ENCODE measurements at regions not wholly inside any gene's neighbourhood (a gene's known extent, or its start where the extent isn't known, plus 50 kb on each side); places are given as distances from the start of the nearest gene placed in this dataset.

GRCh38 chr11:127182586-127183203 lies 182.1 kb upstream of the KIRREL3 start:
- DNase-seq (ENCODE audit: low spot score), result no peak

DNA sequence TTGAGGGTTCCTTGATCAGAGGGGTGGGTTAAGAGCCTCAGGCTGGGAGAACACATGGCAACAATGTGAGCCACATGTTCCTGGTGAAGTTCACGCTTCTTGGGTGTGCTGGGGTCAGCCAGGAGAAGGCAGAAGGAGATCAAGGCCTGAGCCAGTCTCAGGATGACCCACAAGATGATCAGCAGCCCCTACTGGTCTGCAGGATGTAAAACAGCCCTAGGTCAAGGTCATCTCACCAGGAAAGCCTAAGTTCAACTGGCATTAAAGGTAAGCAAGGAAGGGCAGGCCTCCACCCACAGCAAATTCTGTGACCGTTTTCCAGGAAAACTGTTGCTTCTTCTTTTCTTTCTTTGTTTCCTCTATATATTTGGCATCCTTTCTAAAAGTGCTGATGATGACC lies 156.7 kb upstream of the KIRREL3 start:
- DNase-seq (ENCODE audit: low spot score), result no peak

- DNase-seq (ENCODE audit: low spot score), result no peak
Measured at GRCh38 chr11:127149410-127149809, 148.8 kb upstream of the KIRREL3 start.

DNA sequence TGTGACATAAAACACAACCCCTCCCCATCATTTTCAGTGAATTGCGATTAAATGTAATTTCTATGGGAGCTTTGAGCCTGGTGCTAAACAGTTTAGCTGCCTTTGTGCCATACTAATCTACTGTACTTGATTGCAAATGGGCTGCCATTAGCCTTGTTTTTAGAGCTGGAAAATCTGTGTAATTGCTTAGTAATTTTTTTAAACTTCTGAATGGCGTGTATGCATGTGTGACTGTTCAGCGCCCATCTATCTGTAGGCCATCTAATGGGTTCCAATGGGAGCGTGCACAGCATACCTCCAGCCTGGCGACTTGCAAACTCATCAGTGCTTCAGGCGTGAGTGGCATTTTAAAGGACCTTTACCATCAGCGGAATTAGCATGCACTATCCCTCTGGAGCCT lies 142.7 kb upstream of the KIRREL3 start:
- DNase-seq (ENCODE audit: low spot score), result no peak

DNA sequence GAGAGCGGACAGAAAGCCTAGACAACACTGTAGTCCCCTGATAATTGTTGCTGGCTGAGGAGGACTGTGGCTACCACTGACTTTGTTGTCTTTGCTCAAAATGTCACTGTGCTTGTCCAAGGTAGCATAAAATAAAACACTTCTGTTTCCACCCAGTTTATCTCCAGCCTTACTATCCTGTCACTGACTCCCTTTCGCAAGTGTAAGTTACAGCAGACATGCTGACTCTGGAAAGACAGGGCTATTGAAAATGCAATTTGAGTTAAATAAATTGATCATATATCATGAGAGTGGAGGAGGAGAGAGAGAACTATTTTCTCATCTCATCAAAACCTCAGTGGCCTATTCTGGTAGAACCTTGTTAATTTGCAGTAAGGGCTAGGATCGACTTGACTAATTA lies 138.0 kb upstream of the KIRREL3 start:
- no peak for DNase-seq (ENCODE audit: low spot score)

GRCh38 chr11:127137771-127138280 lies 137.3 kb upstream of the KIRREL3 start:
- DNase-seq (ENCODE audit: low spot score), result no peak

- DNase-seq (ENCODE audit: low spot score), result no peak
Measured at GRCh38 chr11:127136438-127136837, 135.9 kb upstream of the KIRREL3 start.

DNA sequence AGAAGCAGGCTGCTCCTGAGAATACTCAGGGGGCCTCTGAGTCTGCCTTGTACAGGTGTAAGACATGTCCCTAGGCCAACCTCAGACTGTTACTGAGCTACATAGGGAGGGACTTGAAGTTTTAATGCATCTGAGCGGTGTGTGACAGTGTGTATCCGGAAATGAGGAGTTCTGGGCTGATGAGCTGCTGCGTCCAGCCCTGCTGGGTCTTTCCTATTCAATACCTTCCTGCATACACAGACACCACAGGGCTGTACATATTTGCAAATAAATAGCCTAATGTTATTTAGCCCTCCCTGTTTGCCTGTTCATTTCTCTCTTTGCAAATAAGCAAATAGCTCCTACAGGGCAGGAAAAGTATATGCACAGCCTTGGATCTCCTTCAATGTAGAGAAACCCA lies 134.7 kb upstream of the KIRREL3 start:
- no peak for DNase-seq (ENCODE audit: low spot score)

DNA sequence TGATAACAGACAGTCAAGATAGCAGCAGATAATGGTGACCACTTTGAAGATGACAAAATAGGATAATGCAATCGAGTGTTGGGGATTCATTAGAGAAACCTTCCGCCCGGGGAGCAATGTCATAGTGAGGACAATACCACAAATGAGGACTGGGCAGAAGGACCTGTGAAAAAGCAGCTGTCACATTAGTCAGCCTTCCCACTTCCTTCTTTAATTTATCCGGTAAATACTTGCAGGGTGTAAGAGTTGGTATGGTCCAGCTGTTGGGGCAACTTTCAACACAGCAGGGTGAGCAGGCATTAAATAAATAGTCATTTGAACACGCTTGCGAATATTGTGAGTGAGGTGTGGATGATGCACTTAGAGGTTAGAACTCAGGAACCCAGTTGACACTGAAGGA lies 132.5 kb upstream of the KIRREL3 start:
- no peak for DNase-seq (ENCODE audit: low spot score)

DNA sequence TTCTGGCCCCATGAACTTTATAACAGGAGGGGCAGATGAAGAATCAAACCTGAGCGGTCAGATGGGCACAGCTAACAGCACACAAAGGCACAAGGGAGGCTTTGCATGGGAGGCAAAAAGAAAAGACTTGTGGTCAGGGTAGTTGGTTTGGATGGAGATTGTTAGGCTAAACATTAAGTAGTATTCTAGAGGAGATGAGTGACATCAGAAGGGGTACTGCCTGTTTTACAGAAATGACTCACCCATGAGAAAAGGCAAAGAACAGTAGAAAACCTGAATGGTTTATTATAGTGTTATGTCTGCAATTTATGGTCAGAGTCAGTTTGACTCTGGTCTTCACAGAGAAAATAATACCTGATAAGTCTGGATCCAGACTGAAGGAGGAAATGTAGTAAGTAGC lies 129.8 kb upstream of the KIRREL3 start:
- DNase-seq (ENCODE audit: low spot score), result no peak

- DNase-seq (ENCODE audit: low spot score), result no peak
Measured at GRCh38 chr11:127126986-127127385, 126.4 kb upstream of the KIRREL3 start.

DNA sequence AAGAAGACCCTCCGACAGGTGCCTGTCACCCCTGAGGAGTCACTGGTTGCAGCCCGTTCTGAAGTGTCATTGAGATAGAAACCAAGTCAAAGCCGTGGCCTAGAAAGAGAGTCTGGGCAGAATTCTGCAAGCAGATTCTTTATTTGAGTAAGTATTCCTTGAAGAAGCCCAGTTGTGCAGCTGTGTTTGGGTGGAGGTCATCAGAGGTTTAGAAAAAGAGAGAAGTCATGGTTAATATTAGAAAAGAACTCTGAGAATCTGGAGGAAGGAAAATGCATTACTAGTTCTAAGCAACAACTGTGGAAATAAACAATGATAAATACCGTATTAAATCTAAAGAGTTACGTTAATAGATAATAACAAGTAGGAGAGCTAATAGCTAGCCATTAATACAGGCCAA lies 118.8 kb upstream of the KIRREL3 start:
- DNase-seq (ENCODE audit: low spot score), result no peak

DNA sequence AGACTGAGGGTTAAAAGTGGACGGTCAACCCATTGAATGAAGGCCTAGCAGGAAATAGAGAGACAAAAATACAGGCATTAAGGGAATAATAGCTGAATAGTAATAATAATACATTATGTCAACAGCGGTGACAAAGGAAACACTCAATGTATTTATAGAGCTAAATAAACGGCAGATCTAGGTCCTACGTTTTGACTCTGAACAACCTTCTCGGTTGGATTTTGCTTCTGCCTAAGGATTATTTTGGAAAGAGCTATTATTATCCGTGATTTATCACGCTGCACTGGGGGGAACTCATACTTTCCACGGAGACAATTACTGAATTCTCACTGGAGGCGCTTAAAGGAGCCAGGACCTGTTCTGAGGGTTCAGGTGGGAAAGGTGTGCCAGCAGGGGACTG lies 118.2 kb upstream of the KIRREL3 start:
- no peak for DNase-seq (ENCODE audit: low spot score)

- DNase-seq (ENCODE audit: low spot score), result no peak
Measured at GRCh38 chr11:127117231-127117739, 116.7 kb upstream of the KIRREL3 start.

DNA sequence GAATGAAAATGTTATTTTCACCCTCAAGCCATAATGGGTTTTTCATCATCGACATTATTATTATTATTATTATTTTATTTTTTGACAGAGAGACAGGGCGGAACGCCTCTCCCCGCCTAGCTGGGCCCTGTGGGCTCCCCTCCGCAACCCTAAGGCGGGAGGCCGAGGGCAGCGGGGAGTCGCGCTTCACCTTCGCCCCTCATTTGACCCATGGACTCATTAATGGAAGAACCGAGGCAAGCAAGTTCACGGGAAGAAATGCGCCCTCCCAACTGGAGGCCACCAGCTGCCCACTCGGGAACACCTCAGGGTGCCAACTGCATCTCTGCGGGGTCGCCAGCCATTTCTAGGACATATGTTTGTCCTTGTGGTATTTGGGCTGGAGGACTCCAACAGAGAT lies 115.3 kb upstream of the KIRREL3 start:
- DNase-seq (ENCODE audit: low spot score), result no peak

DNA sequence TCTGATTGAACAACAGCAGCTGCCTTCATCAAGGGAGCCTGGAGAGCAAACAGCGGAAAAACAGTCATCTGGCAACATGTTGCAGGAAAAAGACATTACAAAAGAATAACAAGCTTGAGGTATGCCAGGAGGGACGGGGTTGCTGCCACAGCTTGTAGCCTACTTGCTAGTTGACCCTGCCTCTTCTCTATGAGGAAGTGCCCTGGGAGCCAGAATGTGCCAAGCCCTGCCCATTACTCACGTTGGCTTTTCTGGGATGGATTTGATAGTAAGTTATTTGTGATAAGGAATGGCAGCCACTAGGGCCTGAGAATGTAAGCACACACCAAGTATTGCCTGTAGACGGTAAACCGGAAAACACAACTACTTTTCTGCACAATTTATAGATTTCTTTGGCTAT lies 113.5 kb upstream of the KIRREL3 start:
- no peak for DNase-seq (ENCODE audit: low spot score)

- DNase-seq (ENCODE audit: low spot score), result no peak
Measured at GRCh38 chr11:127110542-127110941, 110.0 kb upstream of the KIRREL3 start.

DNA sequence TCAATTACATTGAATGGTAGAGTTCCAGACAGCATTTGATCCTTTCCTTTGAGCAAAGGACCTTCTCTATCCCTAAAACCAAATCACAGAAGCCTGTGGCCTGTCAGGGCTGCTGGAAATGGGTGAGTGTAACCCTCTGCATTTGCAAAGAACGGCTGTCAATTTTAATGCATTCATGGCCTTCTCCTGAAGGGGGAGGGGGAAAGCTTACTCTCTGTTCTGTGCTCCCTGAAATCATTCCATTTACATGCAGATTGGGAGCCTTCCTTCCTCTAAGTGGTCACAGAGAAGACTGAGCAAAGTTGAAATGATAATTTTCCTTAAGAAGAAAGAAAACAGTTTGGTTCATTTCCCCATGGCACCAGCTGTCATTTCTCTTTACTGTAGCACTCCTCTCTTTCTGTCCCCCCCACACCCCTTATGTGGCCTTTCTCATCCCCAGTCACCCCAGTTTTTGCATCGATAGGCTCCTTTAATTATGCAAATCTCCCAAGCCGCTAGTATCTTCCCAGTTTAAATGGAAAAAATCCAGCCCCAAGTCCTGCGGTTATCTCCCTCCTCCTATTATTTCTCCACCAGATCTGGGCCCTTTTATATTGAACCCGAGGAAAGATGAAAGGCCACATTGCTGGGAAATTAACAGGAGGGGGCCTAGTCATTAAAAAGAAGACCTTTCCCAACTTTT lies 109.4 kb upstream of the KIRREL3 start:
- no peak for DNase-seq (ENCODE audit: low spot score)

DNA sequence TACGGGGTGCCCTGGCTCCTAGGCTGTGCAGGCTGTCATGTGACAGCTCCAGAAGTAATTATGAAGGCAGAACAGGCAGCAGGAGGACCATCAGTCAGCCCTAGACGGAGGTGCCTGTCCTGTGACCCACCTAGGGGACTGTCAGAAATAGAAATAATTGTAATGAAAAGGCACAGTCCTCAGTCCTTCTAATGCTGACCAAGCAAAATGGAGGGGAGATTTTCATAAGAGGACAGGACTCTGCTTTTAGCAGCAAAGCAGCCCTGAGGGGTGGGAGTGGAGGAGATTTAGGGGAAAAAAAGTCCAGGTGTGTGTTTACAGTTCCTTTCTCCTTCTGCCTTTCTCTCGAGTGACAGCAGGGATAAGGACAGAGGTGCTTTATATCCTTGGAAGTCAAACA lies 108.3 kb upstream of the KIRREL3 start:
- no peak for DNase-seq (ENCODE audit: low spot score)

DNA sequence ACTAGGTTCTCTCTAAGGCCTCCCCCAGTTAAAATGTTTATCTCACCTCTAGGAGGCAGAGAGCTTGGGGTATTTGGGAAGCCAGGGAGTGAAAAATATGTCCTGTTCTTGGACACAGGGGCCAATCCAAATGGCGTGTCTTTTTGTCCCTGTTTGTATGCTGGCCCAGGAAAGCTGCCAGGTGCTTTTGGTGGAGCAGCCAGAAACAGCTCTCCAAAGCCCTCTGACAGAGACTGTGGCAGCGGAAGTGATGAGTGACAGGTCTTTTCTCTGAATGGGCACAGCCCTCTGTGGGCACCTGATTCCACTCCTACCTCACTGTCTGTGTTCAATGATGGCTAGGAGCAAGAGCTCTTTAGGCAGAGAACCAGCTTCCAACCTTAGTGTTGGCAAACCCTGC lies 106.4 kb upstream of the KIRREL3 start:
- DNase-seq (ENCODE audit: low spot score), result no peak

- no peak for DNase-seq (ENCODE audit: low spot score)
Measured at GRCh38 chr11:127105593-127106541, 105.3 kb upstream of the KIRREL3 start.

Measured in HT-29 (cell line).